Right lobe of liver (tissue), 4 donors: ENCODE measurements at regions not wholly inside any gene's neighbourhood (a gene's known extent, or its start where the extent isn't known, plus 50 kb on each side); places are given as distances from the start of the nearest gene placed in this dataset.

Experiments
- CTCF ChIP-seq, 4 donors: fragments of 200-600 bp in 3 of 4; fragments of 450-650 bp in 1 of 4; IDR thresholded peaks; one replicate each; pipeline versions ENCODE4 v1.5.1 to v1.8.0; 2016 to 2022; ENCODE audit warnings: antibody characterized with exemption in 4 of 4, mild to moderate bottlenecking in 2 of 4
- POLR2A ChIP-seq: fragments of 450-650 bp; IDR thresholded peaks from one replicate; pipeline ENCODE4 v1.6.1; 2017; ENCODE audit warnings: antibody characterized with exemption, mild to moderate bottlenecking
- donor health status: DM: no; HTN: no; CAD: no.
- donor health status: DM: no; HTN: no; CAD: no.
- donor health status: DM: no; HTN: yes; CAD: no.

GRCh38 chr3:82020282-82020681 lies 258.8 kb upstream of the GBE1 start:
- TF ChIP-seq CTCF (IDR thresholded peaks at IDR 0.05) (no peak), POLR2A (no peak)
